Neural cell (in vitro differentiated cells): ENCODE measurements at regions not wholly inside any gene's neighbourhood (a gene's known extent, or its start where the extent isn't known, plus 50 kb on each side); places are given as distances from the start of the nearest gene placed in this dataset.

Experiments
- H2AFZ ChIP-seq: fragments of 200-600, 300-800 bp; sonication (generic), shearing (Covaris generic); 2 replicates; pipeline ENCODE4 v1.6.0; 2014; ENCODE audit warnings: low read depth, mild to moderate bottlenecking, antibody characterized with exemption, low read length, moderate library complexity
- H3F3A ChIP-seq: fragments of 200-600 bp; shearing (Covaris generic); 2 replicates; pipeline ENCODE4 v1.6.1; 2016; ENCODE audit warnings: mild to moderate bottlenecking, moderate library complexity, mixed read lengths, antibody characterized with exemption, low read length; ENCODE audit not compliant: insufficient read depth, poor library complexity, severe bottlenecking
- H3K27ac ChIP-seq: fragments of 200-600, 300-800 bp; sonication (generic), shearing (Covaris generic); 2 replicates; pipeline ENCODE4 v1.5.1; 2014; ENCODE audit warnings: mild to moderate bottlenecking, low read length, moderate library complexity
- H3K27me3 ChIP-seq: fragments of 300-800, 200-600 bp; sonication (generic), shearing (Covaris generic); 2 replicates; pipeline ENCODE4 v1.6.0; 2014; ENCODE audit warnings: mild to moderate bottlenecking, low read depth, low read length, moderate library complexity; ENCODE audit not compliant: insufficient read depth
- H3K36me3 ChIP-seq: fragments of 300-800, 200-600 bp; sonication (generic), shearing (Covaris generic); 2 replicates; pipeline ENCODE4 v1.5.1; 2014; ENCODE audit warnings: mild to moderate bottlenecking, antibody characterized with exemption, low read length, moderate library complexity; ENCODE audit not compliant: insufficient read depth
- H3K4me2 ChIP-seq: fragments of 300-800, 200-600 bp; sonication (generic), shearing (Covaris generic); 2 replicates; pipeline ENCODE4 v1.6.0; 2014; ENCODE audit warnings: mild to moderate bottlenecking, low read length
- H3K4me3 ChIP-seq: fragments of 300-800, 200-600 bp; sonication (generic), shearing (Covaris generic); 2 replicates; pipeline ENCODE4 v1.5.1; 2014; ENCODE audit warnings: mild to moderate bottlenecking, low read length, moderate library complexity
- H3K79me2 ChIP-seq: fragments of 200-600 bp; shearing (Covaris generic); replicated peaks from 2 replicates; pipeline ENCODE4 v1.6.0; 2014; ENCODE audit warnings: mild to moderate bottlenecking, low read length, moderate library complexity; ENCODE audit not compliant: insufficient read depth
- H3K9ac ChIP-seq: fragments of 300-800, 200-600 bp; sonication (generic), shearing (Covaris generic); 2 replicates; pipeline ENCODE4 v1.6.1; 2016; ENCODE audit warnings: mild to moderate bottlenecking, low read length, mixed read lengths
- H3K9me2 ChIP-seq: fragments of 200-600 bp; shearing (Covaris generic); 2 replicates; pipeline ENCODE4 v1.6.1; 2016; ENCODE audit warnings: mild to moderate bottlenecking, low read length, mixed read lengths; ENCODE audit not compliant: insufficient read depth
- H3K9me3 ChIP-seq: fragments of 200-600, 300-800 bp; sonication (generic), shearing (Covaris generic); 2 replicates; pipeline ENCODE4 v1.6.1; 2016; ENCODE audit warnings: mild to moderate bottlenecking, mixed run types, low read length, moderate library complexity, mixed read lengths
- H4K20me1 ChIP-seq: fragments of 200-600 bp; shearing (Covaris generic); 2 replicates; pipeline ENCODE4 v1.6.1; 2016; ENCODE audit warnings: mild to moderate bottlenecking, mixed run types; ENCODE audit not compliant: insufficient read depth
- CTCF ChIP-seq: fragments of 450-650 bp; IDR thresholded peaks from 2 replicates; pipeline ENCODE4 v1.5.1; 2014; ENCODE audit warnings: antibody characterized with exemption, mild to moderate bottlenecking, moderate library complexity; ENCODE audit not compliant: poor library complexity, severe bottlenecking
- EP300 ChIP-seq: fragments of 450-650 bp; conservative IDR thresholded peaks from 2 replicates; pipeline ENCODE4 v1.6.1; 2014; ENCODE audit warnings: antibody characterized with exemption, mild to moderate bottlenecking, moderate library complexity; ENCODE audit not compliant: poor library complexity, severe bottlenecking
- EZH2 ChIP-seq: fragments of 200-600, 300-800 bp; shearing (Covaris generic), sonication (generic); IDR thresholded peaks from 2 replicates; pipeline ENCODE4 v1.6.1; 2014; ENCODE audit warnings: antibody characterized with exemption, low read length, borderline replicate concordance, mild to moderate bottlenecking; ENCODE audit not compliant: insufficient read depth, poor library complexity, severe bottlenecking
- MXI1 ChIP-seq: fragments of 450-650 bp; conservative IDR thresholded peaks from 2 replicates; pipeline ENCODE4 v1.6.1; 2014; ENCODE audit warnings: antibody characterized with exemption, mild to moderate bottlenecking; ENCODE audit not compliant: poor library complexity, severe bottlenecking
- POLR2AphosphoS5 ChIP-seq: IDR thresholded peaks from 2 replicates; pipeline ENCODE4 v1.6.1; 2012
- RAD21 ChIP-seq: fragments of 450-650 bp; conservative IDR thresholded peaks from 2 replicates; pipeline ENCODE4 v1.6.1; 2014; ENCODE audit warnings: antibody characterized with exemption, mild to moderate bottlenecking, moderate library complexity
- REST ChIP-seq: IDR thresholded peaks from 2 replicates; pipeline ENCODE4 v1.6.1; 2012; ENCODE audit warnings: borderline replicate concordance
- SMC3 ChIP-seq: fragments of 450-650 bp; conservative IDR thresholded peaks from 2 replicates; pipeline ENCODE4 v1.6.1; 2014; ENCODE audit warnings: antibody characterized with exemption, mild to moderate bottlenecking, moderate library complexity; ENCODE audit not compliant: poor library complexity
- TAF1 ChIP-seq: IDR thresholded peaks from 2 replicates; pipeline ENCODE4 v1.6.1; 2012; ENCODE audit warnings: low read depth

- H3K9me2 ChIP-seq, result no peaks in the 10 kb centered on the region
- no peak for TF ChIP-seq REST
- TF ChIP-seq RAD21, result no peak
- no peak for TF ChIP-seq MXI1
- no peak for TF ChIP-seq POLR2AphosphoS5
- TF ChIP-seq EZH2, result no peak
- no peak for TF ChIP-seq SMC3
- TF ChIP-seq EP300, result no peak
- no peak for TF ChIP-seq CTCF
- no peak for TF ChIP-seq TAF1
- H3K79me2 ChIP-seq, result no peaks in the 10 kb centered on the region
- H3K9me3 ChIP-seq, result no peaks in the 10 kb centered on the region
- H3F3A ChIP-seq, result no peaks in the 10 kb centered on the region
- no peak overlapping the region for H3K4me3 ChIP-seq
- no peaks in the 10 kb centered on the region for H3K27me3 ChIP-seq
- H3K4me2 ChIP-seq, result no peak overlapping the region
- no peak overlapping the region for H3K27ac ChIP-seq
- H4K20me1 ChIP-seq, result no peaks in the 10 kb centered on the region
- H3K36me3 ChIP-seq, result no peaks in the 10 kb centered on the region
- H3K9ac ChIP-seq, result no peak overlapping the region
- H2AFZ ChIP-seq, result no peak overlapping the region
Observed at GRCh38 chr18:40473221-40474029, 1481.6 kb upstream of the PIK3C3 start.

- Histone ChIP-seq H3K27me3 (no peaks in the 10 kb centered on the region), H3K9ac (no peak overlapping the region), H2AFZ (no peak overlapping the region), H3K4me3 (no peak overlapping the region), H3K36me3 (no peaks in the 10 kb centered on the region), H4K20me1 (no peaks in the 10 kb centered on the region), H3K27ac (no peak overlapping the region), H3F3A (no peaks in the 10 kb centered on the region), H3K4me2 (no peak overlapping the region), H3K9me2 (no peaks in the 10 kb centered on the region), H3K79me2 (no peaks in the 10 kb centered on the region), H3K9me3 (no peaks in the 10 kb centered on the region)
- TF ChIP-seq REST (no peak), EP300 (no peak), CTCF (no peak), POLR2AphosphoS5 (no peak), TAF1 (no peak), EZH2 (no peak), MXI1 (no peak), SMC3 (no peak), RAD21 (no peak)
Observed at GRCh38 chr18:40470723-40471122, 1484.3 kb upstream of the PIK3C3 start.
